Breast epithelium (tissue), 4 donors: ENCODE measurements at regions not wholly inside any gene's neighbourhood (a gene's known extent, or its start where the extent isn't known, plus 50 kb on each side); places are given as distances from the start of the nearest gene placed in this dataset.

Source experiments
- DNase-seq, 2 donors: peaks; one replicate each; pipeline ENCODE4 v3.0.0-alpha.2; 2019; ENCODE audit warnings: low spot score in 2 of 2
- H3K27ac ChIP-seq, 2 donors: fragments of 200-600 bp; sonication (generic) in 1 of 2; one replicate each; pipeline ENCODE4 v1.5.1; 2016 to 2019; ENCODE audit warnings: mild to moderate bottlenecking in 1 of 2
- H3K27me3 ChIP-seq, 2 donors: fragments of 200-600 bp; sonication (generic) in 1 of 2; one replicate each; pipeline versions ENCODE4 v1.5.1 to v1.6.0; 2017 to 2019; ENCODE audit warnings: control low read depth in 1 of 2, mild to moderate bottlenecking in 1 of 2
- H3K36me3 ChIP-seq: fragments of 200-600 bp; one replicate; pipeline ENCODE4 v1.5.1; 2019
- H3K4me1 ChIP-seq, 2 donors: fragments of 200-600 bp; sonication (generic); one replicate each; pipeline ENCODE4 v1.5.1; 2016 to 2019; ENCODE audit warnings: control low read depth in 1 of 2
- H3K4me3 ChIP-seq, 3 donors: fragments of 200-600 bp; sonication (generic); 1 replicate in 2 of 3; 2 replicates in 1 of 3; pipeline ENCODE4 v1.5.1; 2016 to 2019; ENCODE audit warnings: mild to moderate bottlenecking in 3 of 3, moderate library complexity in 2 of 3
- H3K9me3 ChIP-seq, 2 donors: fragments of 200-600 bp; sonication (generic) in 1 of 2; one replicate each; pipeline ENCODE4 v1.5.1; 2016 to 2019; ENCODE audit warnings: control low read depth in 1 of 2
- CTCF ChIP-seq, 3 donors: fragments of 450-650 bp; IDR thresholded peaks; one replicate each; pipeline ENCODE4 v1.5.1; 2016 to 2017; ENCODE audit warnings: antibody characterized with exemption in 3 of 3, mild to moderate bottlenecking in 3 of 3, moderate library complexity in 3 of 3
- POLR2A ChIP-seq: fragments of 450-650 bp; IDR thresholded peaks from one replicate; pipeline ENCODE4 v1.6.1; 2016; ENCODE audit warnings: antibody characterized with exemption, mild to moderate bottlenecking, moderate library complexity
- POLR2AphosphoS5 ChIP-seq, 3 donors: sonication (generic); formaldehyde crosslinking; IDR thresholded peaks; one replicate each; pipeline ENCODE4 v1.6.1; 2017; ENCODE audit warnings: antibody characterized with exemption in 3 of 3
- intact Hi-C: fragments of 100-400 bp; cut with DNase I; formaldehyde crosslinking; loops from one replicate; pipeline ENCODE4 v1.15.1; 2023; ENCODE audit warnings: low total_unique reads

GRCh38 chr5:118653183-118653582 is 335.2 kb downstream of the DTWD2 start:
- no peak for DNase-seq
- intact Hi-C loops: no loop called here
- no peak overlapping the region for H3K4me3 ChIP-seq
- TF ChIP-seq CTCF (IDR thresholded peaks at IDR 0.05) (no peak), POLR2AphosphoS5 (IDR thresholded peaks at IDR 0.05) (no peak), POLR2A (no peak)
- no peaks in the 10 kb centered on the region for H3K36me3 ChIP-seq
- peaks cover 11 to 13% of the 10 kb centered on the region in 2 donors for H3K9me3 ChIP-seq
- no peaks in the 10 kb centered on the region for H3K4me1 ChIP-seq
- H3K27me3 ChIP-seq: no peaks in the 10 kb centered on the region
- no peak overlapping the region for H3K27ac ChIP-seq

- TF ChIP-seq POLR2A (no peak), CTCF (IDR thresholded peaks at IDR 0.05) (no peak), POLR2AphosphoS5 (IDR thresholded peaks at IDR 0.05) (no peak)
- intact Hi-C loops: no loop called here
- no peak for DNase-seq
- no peaks in the 10 kb centered on the region for H3K27me3 ChIP-seq
- H3K36me3 ChIP-seq: no peaks in the 10 kb centered on the region
- no peak overlapping the region for H3K27ac ChIP-seq
- no peaks in the 10 kb centered on the region for H3K4me1 ChIP-seq
- no peak overlapping the region for H3K4me3 ChIP-seq
- no peaks in the 10 kb centered on the region for H3K9me3 ChIP-seq
Observed at GRCh38 chr5:118651002-118651401, 337.3 kb downstream of the DTWD2 start.

- no peak for TF ChIP-seq CTCF (IDR thresholded peaks at IDR 0.05)
- no peak for TF ChIP-seq POLR2AphosphoS5 (IDR thresholded peaks at IDR 0.05)
- no peak for TF ChIP-seq POLR2A
Observed at GRCh38 chr5:118647587-118647986, 340.8 kb downstream of the DTWD2 start.

GRCh38 chr5:118646917-118647316 is 341.4 kb downstream of the DTWD2 start:
- Histone ChIP-seq H3K27me3 (no peaks in the 10 kb centered on the region), H3K4me3 (no peak overlapping the region), H3K27ac (no peak overlapping the region), H3K4me1 (no peaks in the 10 kb centered on the region), H3K36me3 (no peaks in the 10 kb centered on the region), H3K9me3 (no peaks in the 10 kb centered on the region)
- no peak for DNase-seq
- no peak for TF ChIP-seq CTCF (IDR thresholded peaks at IDR 0.05)
- TF ChIP-seq POLR2AphosphoS5 (IDR thresholded peaks at IDR 0.05): no peak
- intact Hi-C loops: no loop called here

More at GRCh38 chr5:118647587-118647986, 340.8 kb downstream of the DTWD2 start:
- no peaks in the 10 kb centered on the region for H3K36me3 ChIP-seq
- DNase-seq: no peak
- H3K27me3 ChIP-seq: no peaks in the 10 kb centered on the region
- H3K9me3 ChIP-seq: no peaks in the 10 kb centered on the region
- intact Hi-C loops: no loop called here
- no peak overlapping the region for H3K27ac ChIP-seq
- no peaks in the 10 kb centered on the region for H3K4me1 ChIP-seq
- no peak overlapping the region for H3K4me3 ChIP-seq

- DNase-seq: peak in 1 of 2 donors; percentile 74
- Histone ChIP-seq H3K27me3 (no peaks in the 10 kb centered on the region), H3K9me3 (peaks cover 0 to 5% of the 10 kb centered on the region in 2 donors), H3K4me3 (no peak overlapping the region), H3K4me1 (no peaks in the 10 kb centered on the region), H3K36me3 (no peaks in the 10 kb centered on the region), H3K27ac (peak overlapping the region; percentile 54 to 65)
- intact Hi-C loops: no loop called here
- no peak for TF ChIP-seq POLR2A
- no peak for TF ChIP-seq POLR2AphosphoS5 (IDR thresholded peaks at IDR 0.05)
- no peak for TF ChIP-seq CTCF (IDR thresholded peaks at IDR 0.05)
Observed at GRCh38 chr5:118637947-118638670, 350.2 kb downstream of the DTWD2 start.
